B cell (primary cell): ENCODE measurements at regions not wholly inside any gene's neighbourhood (a gene's known extent, or its start where the extent isn't known, plus 50 kb on each side); places are given as distances from the start of the nearest gene placed in this dataset.

ENCODE experiments used
- ATAC-seq: fragments of 200-7000 bp; cut with Tn5 transposase; one replicate; pipeline ENCODE4 v1.10.0; 2021; ENCODE audit warnings: low read depth, mild to moderate bottlenecking, moderate number of reproducible peaks, moderate library complexity
- CTCF ChIA-PET: fragments of 350-600 bp; sonication (Branson Sonifier 250); formaldehyde crosslinking; loops from one replicate; lab custom pipeline; 2021; ENCODE audit warnings: antibody characterized with exemption, inconsistent platforms; lab: Charles Lee
- POLR2A ChIA-PET: fragments of 350-600 bp; sonication (Branson Sonifier 250); formaldehyde crosslinking; loops from one replicate; lab custom pipeline; 2021; ENCODE audit warnings: antibody characterized with exemption; lab: Charles Lee
- DNase-seq: peaks from one replicate; pipeline ENCODE4 v3.0.0; 2013
- H2AFZ ChIP-seq: 2 replicates; pipeline ENCODE4 v1.6.1; 2012; ENCODE audit warnings: mild to moderate bottlenecking, low read depth, low read length; ENCODE audit not compliant: insufficient read depth, poor library complexity, severe bottlenecking
- H3K27ac ChIP-seq, 2 donors: 1 replicate in 1 of 2; 2 replicates in 1 of 2; pipeline ENCODE4 v1.5.1; 2012 to 2013; ENCODE audit warnings: low read length in 2 of 2, mild to moderate bottlenecking in 2 of 2, moderate library complexity in 1 of 2
- H3K27me3 ChIP-seq, 4 experiments: fragments of 200-600 bp in 1 of 4; sonication (generic) in 1 of 4; replicated peaks in 1 of 4; 1 replicate in 2 of 4; 2 replicates in 2 of 4; pipeline versions ENCODE4 v1.6.1 to v1.7.0; 2013 to 2016; ENCODE audit warnings: low read length in 3 of 4, mild to moderate bottlenecking in 2 of 4, mixed read lengths in 1 of 4, moderate library complexity in 1 of 4; ENCODE audit not compliant: insufficient read depth in 4 of 4, control insufficient read depth in 3 of 4; ENCODE audit errors: control extremely low read depth in 1 of 4
- H3K36me3 ChIP-seq, 2 experiments: replicated peaks in 1 of 2; 1 replicate in 1 of 2; 2 replicates in 1 of 2; pipeline versions ENCODE4 v1.6.1 to v1.7.1; 2013; ENCODE audit warnings: low read length in 1 of 2; ENCODE audit not compliant: insufficient read depth in 2 of 2, control insufficient read depth in 1 of 2; ENCODE audit errors: control extremely low read depth in 1 of 2, extremely low read depth in 1 of 2
- H3K4me1 ChIP-seq, 2 donors: fragments of 200-600 bp in 1 of 2; sonication (generic) in 1 of 2; 1 replicate in 1 of 2; 2 replicates in 1 of 2; pipeline versions ENCODE4 v1.5.1 to v1.6.1; 2013 to 2017; ENCODE audit warnings: low read length in 2 of 2; ENCODE audit not compliant: control insufficient read depth in 2 of 2, insufficient read depth in 2 of 2
- H3K4me2 ChIP-seq: replicated peaks from 2 replicates; pipeline ENCODE3; 2012; ENCODE audit warnings: mild to moderate bottlenecking, low read depth, low read length; ENCODE audit not compliant: poor library complexity, severe bottlenecking
- H3K4me3 ChIP-seq, 5 experiments: fragments of 200-600 bp in 1 of 5; sonication (generic) in 1 of 5; 1 replicate in 3 of 5; 2 replicates in 2 of 5; pipeline versions ENCODE4 v1.5.1 to v1.7.0; 2011 to 2016; ENCODE audit warnings: low read length in 4 of 5, mild to moderate bottlenecking in 4 of 5, low read depth in 2 of 5, control low read depth in 1 of 5, moderate library complexity in 1 of 5; ENCODE audit not compliant: insufficient read depth in 1 of 5; ENCODE audit errors: control extremely low read depth in 1 of 5, extremely low read depth in 1 of 5
- H3K79me2 ChIP-seq: fragments of 200-600 bp; sonication (generic); one replicate; pipeline ENCODE4 v1.6.0; 2016; ENCODE audit warnings: low read length; ENCODE audit not compliant: control insufficient read depth, insufficient read depth
- H3K9ac ChIP-seq: fragments of 200-600 bp; sonication (generic); 2 replicates; pipeline ENCODE4 v1.6.1; 2017; ENCODE audit warnings: mild to moderate bottlenecking, low read length, moderate library complexity
- H3K9me3 ChIP-seq, 3 donors: one replicate each; pipeline versions ENCODE4 v1.6.1 to v1.7.1; 2013; ENCODE audit warnings: low read length in 2 of 3; ENCODE audit not compliant: control insufficient read depth in 2 of 3, insufficient read depth in 1 of 3; ENCODE audit errors: control extremely low read depth in 1 of 3
- H4K20me1 ChIP-seq: 2 replicates; pipeline ENCODE4 v1.6.0; 2012; ENCODE audit warnings: mild to moderate bottlenecking, low read length; ENCODE audit not compliant: insufficient read depth, control insufficient read depth, poor library complexity, severe bottlenecking
- H3K27ac Mint-ChIP-seq: one replicate; pipeline ENCODE4 v1.8.0; 2021; ENCODE audit warnings: mixed read lengths
- H3K27me3 Mint-ChIP-seq: one replicate; pipeline ENCODE4 v1.8.0; 2021; ENCODE audit warnings: mixed read lengths
- H3K4me1 Mint-ChIP-seq: one replicate; pipeline ENCODE4 v1.8.0; 2021; ENCODE audit warnings: mixed read lengths
- H3K4me3 Mint-ChIP-seq: one replicate; pipeline ENCODE4 v1.8.0; 2021; ENCODE audit warnings: mixed read lengths
- H3K9me3 Mint-ChIP-seq: one replicate; pipeline ENCODE4 v1.8.0; 2022; ENCODE audit warnings: mixed read lengths; ENCODE audit not compliant: insufficient read depth
- CTCF ChIP-seq: fragments of 200-600 bp; IDR thresholded peaks from one replicate; pipeline ENCODE4 v1.8.0; 2022; ENCODE audit warnings: antibody characterized with exemption, mild to moderate bottlenecking
- EZH2 ChIP-seq: IDR thresholded peaks from 2 replicates; pipeline ENCODE4 v1.6.1; 2012; ENCODE audit warnings: borderline replicate concordance, low read depth, mild to moderate bottlenecking, moderate library complexity, low read length; ENCODE audit not compliant: insufficient read depth, poor library complexity, severe bottlenecking
- WGBS: methylation state at CpG from one replicate; pipeline ENCODE4 v1.1.5; 2013; ENCODE audit warnings: missing lambda C conversion rate; ENCODE audit not compliant: insufficient coverage; 5-methylcytosine and 5-hydroxymethylcytosine counted together
- intact Hi-C: fragments of 100-400 bp; cut with micrococcal nuclease; formaldehyde crosslinking; loops from one replicate; pipeline ENCODE4 v1.10.0; 2022

GRCh38 chr13:44765001-44765471 lies 188.9 kb upstream of the TSC22D1 start:
- Mint-ChIP-seq H3K27me3 (peaks cover 8% of the 10 kb centered on the region), H3K4me1 (peaks cover 6% of the 10 kb centered on the region), H3K9me3 (no peaks in the 10 kb centered on the region), H3K4me3 (no peak overlapping the region), H3K27ac (no peak overlapping the region)
- H3K4me3 ChIP-seq = no peak overlapping the region
- peaks cover 0 to 5% (median 0%) of the 10 kb centered on the region in 4 experiments for H3K27me3 ChIP-seq
- no CpG with 5 or more reads among the region's 4 CpGs for WGBS
- H3K79me2 ChIP-seq = no peaks in the 10 kb centered on the region
- no peaks in the 10 kb centered on the region for H3K36me3 ChIP-seq
- H2AFZ ChIP-seq = no peak overlapping the region
- no peaks in the 10 kb centered on the region for H4K20me1 ChIP-seq
- POLR2A ChIA-PET = no interaction called here
- no peak overlapping the region for H3K4me2 ChIP-seq
- no peaks in the 10 kb centered on the region for H3K9me3 ChIP-seq
- no peak for DNase-seq
- H3K4me1 ChIP-seq = peaks cover 0 to 4% of the 10 kb centered on the region in 2 donors
- intact Hi-C loops = no loop called here
- no peak for ATAC-seq
- no peak overlapping the region for H3K9ac ChIP-seq
- CTCF ChIA-PET = interaction anchor here (0.6 kb wide), 1 partner anchor 9 kb away, joined by 3 read pairs; no protein-coding TSS in a partner anchor
- no peak for TF ChIP-seq EZH2
- TF ChIP-seq CTCF = no peak
- H3K27ac ChIP-seq = no peak overlapping the region

GRCh38 chr13:44764302-44764692 lies 188.2 kb upstream of the TSC22D1 start:
- no peak overlapping the region for H3K4me2 ChIP-seq

More at GRCh38 chr13:44764302-44764692, 188.2 kb upstream of the TSC22D1 start:
- peaks cover 0 to 4% of the 10 kb centered on the region in 2 donors for H3K4me1 ChIP-seq
- peaks cover 0 to 5% (median 0%) of the 10 kb centered on the region in 4 experiments for H3K27me3 ChIP-seq
- H2AFZ ChIP-seq = no peak overlapping the region
- DNase-seq (no peak), ATAC-seq (no peak)
- no peak overlapping the region for H3K27ac Mint-ChIP-seq
- H3K4me3 ChIP-seq = no peak overlapping the region
- TF ChIP-seq CTCF = no peak
- TF ChIP-seq EZH2 = no peak
- no peak overlapping the region for H3K4me3 Mint-ChIP-seq
- H3K27ac ChIP-seq = no peak overlapping the region
- H4K20me1 ChIP-seq = no peaks in the 10 kb centered on the region
- H3K27me3 Mint-ChIP-seq = peaks cover 8% of the 10 kb centered on the region
- ChIA-PET CTCF (no interaction called here), POLR2A (no interaction called here)
- intact Hi-C loops = no loop called here
- H3K9me3 Mint-ChIP-seq = no peaks in the 10 kb centered on the region
- H3K36me3 ChIP-seq = no peaks in the 10 kb centered on the region
- no peak overlapping the region for H3K9ac ChIP-seq
- H3K79me2 ChIP-seq = no peaks in the 10 kb centered on the region
- peaks cover 6% of the 10 kb centered on the region for H3K4me1 Mint-ChIP-seq
- no peaks in the 10 kb centered on the region for H3K9me3 ChIP-seq
- 6% methylated on average over 2 of the region's 8 CpGs for WGBS
